Coronary artery (tissue), 2 donors: ENCODE measurements at regions not wholly inside any gene's neighbourhood (a gene's known extent, or its start where the extent isn't known, plus 50 kb on each side); places are given as distances from the start of the nearest gene placed in this dataset.

Experiments
- DNase-seq: peaks from one replicate; pipeline ENCODE4 v3.0.0-alpha.2; 2017; ENCODE audit warnings: low spot score
- H3K27ac ChIP-seq, 2 donors: fragments of 200-600 bp; sonication (generic); one replicate each; pipeline ENCODE4 v1.5.1; 2016 to 2019
- H3K4me3 ChIP-seq: fragments of 200-600 bp; sonication (generic); 2 replicates; pipeline ENCODE4 v1.5.1; 2016; ENCODE audit warnings: mild to moderate bottlenecking, moderate library complexity
- CTCF ChIP-seq: fragments of 200-600 bp; sonication (generic); IDR thresholded peaks from one replicate; pipeline ENCODE4 v1.5.1; 2019; ENCODE audit warnings: antibody characterized with exemption

- no peak for DNase-seq
- Histone ChIP-seq H3K4me3 (no peak overlapping the region), H3K27ac (no peak overlapping the region)
- no peak for TF ChIP-seq CTCF
These were observed 164.2 kb upstream of the SOX5 start for GRCh38 chr12:24113701-24114100.

GRCh38 chr12:24111616-24112015, 162.1 kb upstream of the SOX5 start:
- H3K4me3 ChIP-seq: no peak overlapping the region
- no peak overlapping the region for H3K27ac ChIP-seq
- no peak for DNase-seq
- TF ChIP-seq CTCF: no peak

- no peak for DNase-seq
- Histone ChIP-seq H3K4me3 (no peak overlapping the region), H3K27ac (no peak overlapping the region)
- no peak for TF ChIP-seq CTCF
These were observed 161.6 kb upstream of the SOX5 start for GRCh38 chr12:24111086-24111485.

GRCh38 chr12:24109381-24110039, 160.0 kb upstream of the SOX5 start:
- DNase-seq: no peak
- H3K27ac ChIP-seq: no peak overlapping the region
- TF ChIP-seq CTCF: peak; percentile 18
- no peak overlapping the region for H3K4me3 ChIP-seq

GRCh38 chr12:24102676-24103075, 153.2 kb upstream of the SOX5 start:
- TF ChIP-seq CTCF: no peak

GRCh38 chr12:24099576-24099975, 150.1 kb upstream of the SOX5 start:
- Histone ChIP-seq H3K27ac (no peak overlapping the region), H3K4me3 (no peak overlapping the region)
- no peak for DNase-seq
- TF ChIP-seq CTCF: no peak

More at GRCh38 chr12:24102676-24103075, 153.2 kb upstream of the SOX5 start:
- Histone ChIP-seq H3K27ac (no peak overlapping the region), H3K4me3 (no peak overlapping the region)
- no peak for DNase-seq

GRCh38 chr12:24095245-24095644, 145.8 kb upstream of the SOX5 start:
- H3K27ac ChIP-seq: no peak overlapping the region
- no peak overlapping the region for H3K4me3 ChIP-seq
- TF ChIP-seq CTCF: no peak
- no peak for DNase-seq
